GM19043 (cell line): ENCODE measurements at regions not wholly inside any gene's neighbourhood (a gene's known extent, or its start where the extent isn't known, plus 50 kb on each side); places are given as distances from the start of the nearest gene placed in this dataset.

ENCODE experiments used
- ATAC-seq: cut with Tn5 transposase; IDR thresholded peaks from one replicate; pipeline ENCODE4 v1.9.1; 2021; ENCODE audit warnings: low read depth; ENCODE audit not compliant: unreplicated experiment

- no peak for ATAC-seq
Measured at GRCh38 chr4:123709336-123709735, 312.7 kb downstream of the SPRY1 start.

GRCh38 chr4:123731035-123731434 lies 334.4 kb downstream of the SPRY1 start:
- no peak for ATAC-seq

GRCh38 chr4:123737156-123737555 lies 340.6 kb downstream of the SPRY1 start:
- no peak for ATAC-seq

GRCh38 chr4:123739806-123740205 lies 343.2 kb downstream of the SPRY1 start:
- no peak for ATAC-seq

- no peak for ATAC-seq
Measured at GRCh38 chr4:123740236-123740635, 343.6 kb downstream of the SPRY1 start.

GRCh38 chr4:123741906-123742305 lies 345.3 kb downstream of the SPRY1 start:
- ATAC-seq, result no peak

- ATAC-seq, result no peak
Measured at GRCh38 chr4:123743848-123744247, 347.3 kb downstream of the SPRY1 start.

- no peak for ATAC-seq
Measured at GRCh38 chr4:123744664-123745290, 348.2 kb downstream of the SPRY1 start.

GRCh38 chr4:123747016-123747415 lies 350.4 kb downstream of the SPRY1 start:
- ATAC-seq, result no peak

DNA sequence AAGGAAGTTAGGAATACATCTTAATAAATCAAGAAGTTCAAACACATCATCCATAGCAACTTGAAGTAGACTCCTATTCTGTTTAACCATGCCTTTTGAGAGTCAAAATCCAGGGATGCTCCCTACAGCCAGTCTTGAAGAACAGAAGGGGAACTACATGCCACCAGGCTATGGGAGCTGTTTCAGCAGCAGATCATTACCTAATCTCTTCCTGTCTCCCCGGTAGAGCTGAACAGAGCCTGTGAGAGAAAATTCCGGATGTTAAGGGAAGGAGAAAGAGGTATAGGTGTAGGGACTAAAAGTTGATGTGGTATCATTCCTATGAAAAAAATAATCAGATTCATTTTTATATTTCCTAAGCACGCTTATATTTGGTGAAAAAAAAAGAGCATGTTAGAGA lies 352.2 kb downstream of the SPRY1 start:
- no peak for ATAC-seq

DNA sequence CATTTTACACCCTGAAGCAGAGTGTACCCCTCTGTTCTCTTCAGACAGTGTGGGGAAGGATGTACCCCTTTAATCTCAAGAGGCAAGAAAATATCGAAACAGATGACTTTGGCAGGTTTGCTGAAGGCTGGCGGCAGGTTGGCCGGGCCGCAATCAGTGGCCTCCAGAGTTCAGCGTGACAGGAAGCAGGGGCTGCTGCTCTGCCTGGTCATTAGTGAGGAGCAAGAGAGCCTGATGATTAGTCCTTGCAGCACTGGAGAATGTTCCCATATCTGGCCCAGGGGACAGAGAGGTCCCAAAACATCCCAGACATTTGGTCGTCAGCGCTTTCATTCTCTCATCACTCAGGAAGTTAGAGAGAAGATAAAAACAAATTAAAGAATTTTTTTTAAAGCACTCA lies 352.8 kb downstream of the SPRY1 start:
- ATAC-seq, result no peak

- ATAC-seq, result no peak
Measured at GRCh38 chr4:123750044-123750443, 353.4 kb downstream of the SPRY1 start.

GRCh38 chr4:123755655-123756054 lies 359.1 kb downstream of the SPRY1 start:
- ATAC-seq, result no peak

GRCh38 chr4:123767806-123768205 lies 371.2 kb downstream of the SPRY1 start:
- ATAC-seq, result no peak

GRCh38 chr4:123770884-123771283 lies 374.3 kb downstream of the SPRY1 start:
- no peak for ATAC-seq

DNA sequence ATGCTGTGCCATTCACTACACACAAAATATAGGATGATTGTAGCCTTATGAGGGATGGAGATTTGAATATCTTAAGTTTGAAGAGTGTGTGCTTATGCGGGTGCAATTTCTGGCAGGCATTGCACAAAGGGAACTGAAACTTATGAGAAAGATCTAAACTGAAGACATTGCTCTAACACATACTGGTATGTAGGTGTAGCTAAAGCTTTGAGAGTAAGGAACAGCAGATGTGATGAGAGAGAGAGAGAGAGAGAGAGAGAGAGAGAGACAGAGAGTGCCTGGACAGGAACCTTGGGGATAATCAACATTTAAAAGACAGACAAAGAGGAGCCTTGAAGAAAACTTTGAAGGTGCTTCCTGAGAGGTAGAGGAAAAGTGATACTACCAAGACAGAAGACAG lies 379.7 kb downstream of the SPRY1 start:
- peak; percentile 98 for ATAC-seq

DNA sequence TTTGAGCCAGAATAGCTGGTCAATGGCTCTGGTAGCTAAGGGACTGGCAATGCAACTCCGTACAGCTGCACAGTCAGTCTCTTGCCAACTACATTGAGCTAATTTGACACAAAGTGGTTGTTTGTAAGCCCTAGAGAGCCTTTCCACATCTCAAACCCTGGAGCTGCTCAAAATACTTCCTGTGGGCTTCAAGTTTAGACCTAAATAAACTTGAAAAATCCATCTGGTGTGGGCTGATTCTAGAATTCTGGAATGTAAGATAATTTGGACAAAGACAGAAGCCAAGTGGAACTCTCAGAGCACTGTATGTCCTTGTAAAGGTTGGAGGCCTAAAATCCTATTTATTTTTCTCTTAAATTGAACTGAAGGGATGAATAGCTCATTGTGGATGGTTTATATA lies 380.8 kb downstream of the SPRY1 start:
- no peak for ATAC-seq

GRCh38 chr4:123783151-123783790 lies 386.7 kb downstream of the SPRY1 start:
- no peak for ATAC-seq

GRCh38 chr4:123783921-123784320 lies 387.3 kb downstream of the SPRY1 start:
- no peak for ATAC-seq

DNA sequence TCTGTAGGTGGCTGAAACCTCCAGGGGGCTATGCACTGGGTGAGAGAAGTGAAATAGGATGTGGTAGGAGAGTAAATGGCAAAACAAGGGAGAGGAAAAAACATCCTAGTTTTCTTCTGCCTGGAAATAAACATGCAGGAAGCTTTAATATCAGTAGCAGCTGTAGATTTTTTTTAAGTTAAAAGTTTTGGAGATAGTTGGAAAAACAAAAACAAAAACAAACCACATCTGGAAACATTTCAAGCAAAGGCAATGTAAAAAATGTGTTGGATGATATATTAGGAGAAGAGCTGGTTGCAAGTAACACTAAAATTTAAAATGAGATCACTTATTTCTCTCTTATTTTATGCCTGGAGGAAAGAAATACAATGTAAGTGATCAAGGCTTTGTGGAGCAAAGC lies 388.0 kb downstream of the SPRY1 start:
- no peak for ATAC-seq

- no peak for ATAC-seq
Measured at GRCh38 chr4:123785538-123785937, 388.9 kb downstream of the SPRY1 start.

- no peak for ATAC-seq
Measured at GRCh38 chr4:123786163-123786915, 389.7 kb downstream of the SPRY1 start.
